Activated CD4-positive, alpha-beta T cell treated with anti-CD3 and anti-CD28 coated beads, Interleukin-10, Interleukin-2, amounts not matched to agents 100 ng/mL and 50 ng/mL, durations not matched to agents 16 hours and 8 hours (primary cell): ENCODE measurements at regions not wholly inside any gene's neighbourhood (a gene's known extent, or its start where the extent isn't known, plus 50 kb on each side); places are given as distances from the start of the nearest gene placed in this dataset.

ENCODE experiments used
- DNase-seq: peaks from one replicate; pipeline ENCODE4 v3.0.0-alpha.2; 2020

DNA sequence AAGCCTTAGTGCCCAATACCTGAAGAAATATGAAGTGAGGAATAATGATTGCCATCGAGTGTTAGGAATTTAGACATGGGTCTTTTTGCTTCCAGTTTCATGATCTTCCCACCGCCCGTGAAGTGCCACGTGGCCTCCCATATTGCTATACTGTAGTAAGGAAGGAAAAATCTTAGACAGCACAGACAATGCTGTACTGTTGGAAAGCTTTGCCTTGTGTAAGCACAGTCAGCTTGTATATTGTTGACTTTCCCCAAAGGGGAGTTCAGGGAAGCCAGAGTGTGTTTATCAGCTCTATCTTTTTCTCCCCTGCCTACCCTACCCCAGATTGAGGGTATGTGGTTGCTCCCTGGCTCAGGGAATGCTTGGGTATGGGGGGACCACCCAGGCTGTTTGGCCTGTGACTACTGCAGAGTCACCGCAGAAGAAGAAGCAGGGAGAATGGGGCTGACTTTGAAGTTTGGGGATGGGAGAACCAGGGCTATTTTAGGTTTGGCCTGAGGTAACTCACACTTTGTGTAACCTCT is 161.8 kb upstream of the MEF2C start:
- no peak for DNase-seq

DNA sequence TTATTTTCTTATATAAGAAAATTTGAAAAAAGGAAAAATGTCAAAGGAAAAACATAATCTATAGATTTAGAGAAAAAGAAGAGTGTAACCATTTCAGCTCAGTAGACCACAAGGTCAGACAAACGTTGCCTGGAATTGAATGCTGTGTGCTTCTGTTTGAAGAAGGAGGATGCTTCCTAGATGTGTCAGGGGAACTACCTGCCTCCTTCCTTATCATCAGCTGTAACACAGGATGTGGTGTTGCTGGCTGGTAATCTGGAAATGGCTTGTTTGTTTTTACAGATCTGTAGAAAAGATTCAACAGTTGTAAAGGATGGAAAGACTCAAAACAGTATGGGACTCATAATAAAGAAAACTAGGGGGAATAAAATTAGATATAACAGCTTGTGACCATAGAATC is 160.7 kb upstream of the MEF2C start:
- peak; percentile 33 for DNase-seq

DNA sequence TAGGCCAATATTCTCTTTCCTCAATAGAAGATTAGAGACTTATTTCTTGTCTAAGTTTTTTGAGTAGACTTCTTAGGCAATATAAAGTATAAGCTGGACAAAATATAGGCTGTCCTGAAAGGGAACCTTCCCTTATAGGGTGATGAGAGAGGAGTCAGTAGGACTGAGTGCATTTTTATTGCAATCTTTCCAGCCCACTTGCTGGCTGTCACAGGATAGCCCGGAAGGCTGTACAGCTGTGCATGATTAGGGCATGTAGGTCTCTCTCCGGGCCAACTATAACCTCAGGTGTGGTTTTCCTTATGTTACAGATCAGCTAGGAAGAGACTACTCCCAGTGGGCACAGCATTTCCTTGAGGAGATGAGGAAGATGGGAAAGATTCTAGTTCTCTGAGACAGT is 159.8 kb upstream of the MEF2C start:
- DNase-seq: no peak

DNA sequence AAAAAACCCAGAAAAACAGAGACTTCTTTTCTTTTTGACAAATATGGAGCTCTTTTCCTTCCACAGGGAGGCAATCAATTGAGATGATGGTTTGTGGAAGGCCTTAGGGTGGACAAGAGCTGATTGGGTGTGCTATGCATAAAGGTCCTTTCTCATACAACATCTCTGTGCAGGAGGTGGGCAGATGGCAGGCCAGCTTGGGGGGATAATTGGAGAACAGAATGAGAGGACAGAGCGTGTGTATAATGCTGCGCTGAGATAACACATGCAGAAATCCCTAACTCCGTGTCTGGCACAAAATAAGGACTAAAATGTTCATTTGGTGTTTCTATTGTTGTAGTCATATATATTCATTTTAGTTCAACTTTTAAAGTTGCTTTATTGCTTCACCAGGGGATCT is 159.0 kb upstream of the MEF2C start:
- DNase-seq: no peak

DNA sequence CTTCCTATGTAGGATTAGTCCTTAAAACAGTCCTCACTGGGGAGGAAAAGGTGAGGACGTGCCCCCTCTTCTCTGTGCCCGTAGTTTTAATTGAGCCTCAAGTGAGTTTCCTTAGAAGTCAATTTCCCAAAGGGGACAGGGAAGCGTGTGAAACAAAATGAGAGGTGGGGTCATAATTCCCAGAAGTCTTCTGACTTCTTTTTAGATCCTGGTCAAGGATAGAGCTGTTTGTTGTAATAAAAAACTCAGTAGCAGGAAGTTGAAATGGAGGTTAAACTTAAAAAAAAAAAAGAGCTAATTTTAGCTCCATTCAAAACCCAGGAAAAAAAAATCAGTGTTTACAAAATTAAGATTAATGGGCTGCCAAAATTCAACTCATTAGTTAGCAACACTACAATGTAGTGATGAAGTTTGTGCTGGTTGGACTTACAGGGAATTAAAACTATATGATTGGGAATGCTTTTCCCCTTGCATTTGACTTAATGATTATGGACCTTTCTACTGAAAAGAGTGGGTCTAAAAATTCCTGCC is 158.3 kb upstream of the MEF2C start:
- no peak for DNase-seq

DNA sequence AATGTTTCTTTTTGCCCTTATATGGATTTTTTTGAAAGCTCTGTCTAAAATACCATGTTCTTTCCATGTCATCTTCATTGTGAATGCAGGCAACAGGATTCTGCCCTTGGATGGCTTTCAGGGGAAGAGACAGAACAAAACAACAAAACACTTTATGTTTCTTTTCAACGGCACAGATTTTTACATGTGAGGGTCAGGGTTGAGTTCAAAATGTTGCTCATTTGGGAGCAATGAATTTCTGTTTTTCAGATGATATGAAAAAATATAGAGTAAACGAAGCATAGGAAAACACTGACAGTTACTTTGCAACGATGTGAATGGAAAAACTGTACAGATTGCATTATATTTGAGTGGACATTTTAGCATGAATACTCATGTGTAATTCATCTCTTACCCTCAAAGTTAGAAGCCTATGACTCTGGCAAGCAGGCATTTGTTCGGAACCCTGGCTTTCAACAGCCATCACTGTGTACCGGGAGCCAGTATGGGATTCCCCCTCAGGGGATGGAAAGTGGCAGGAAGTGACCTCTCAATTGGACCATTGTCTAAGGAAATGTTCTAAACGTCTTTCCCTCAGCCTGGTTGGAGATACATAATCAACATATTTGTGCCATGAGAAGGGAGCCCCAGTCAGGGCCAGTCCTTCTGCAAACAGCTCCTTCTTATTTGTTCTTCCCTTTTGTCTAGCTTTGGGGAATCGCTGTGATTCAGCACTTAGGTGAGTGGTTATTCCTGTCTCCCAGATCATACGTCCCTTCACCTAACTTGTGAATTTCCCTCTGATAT is 153.9 kb upstream of the MEF2C start:
- DNase-seq: no peak

DNA sequence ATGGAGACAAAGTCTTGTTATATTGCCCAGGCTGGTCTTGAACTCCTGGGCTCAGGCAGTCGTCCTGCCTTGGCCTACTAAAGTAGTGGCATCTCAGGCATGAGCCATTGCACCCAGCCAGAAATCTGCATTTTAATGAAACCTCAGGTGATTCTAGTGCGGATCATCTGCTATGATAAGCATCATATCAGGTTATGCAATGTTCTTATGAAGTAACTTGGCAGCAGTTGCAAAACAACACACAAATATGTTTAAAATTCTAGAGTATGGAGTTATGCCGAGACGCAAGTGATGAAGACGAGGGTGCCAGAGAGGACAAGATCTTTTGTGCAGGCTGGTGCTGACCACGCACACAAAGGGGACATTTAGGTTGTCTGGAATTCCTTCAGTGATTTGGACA is 153.2 kb upstream of the MEF2C start:
- DNase-seq: no peak

DNA sequence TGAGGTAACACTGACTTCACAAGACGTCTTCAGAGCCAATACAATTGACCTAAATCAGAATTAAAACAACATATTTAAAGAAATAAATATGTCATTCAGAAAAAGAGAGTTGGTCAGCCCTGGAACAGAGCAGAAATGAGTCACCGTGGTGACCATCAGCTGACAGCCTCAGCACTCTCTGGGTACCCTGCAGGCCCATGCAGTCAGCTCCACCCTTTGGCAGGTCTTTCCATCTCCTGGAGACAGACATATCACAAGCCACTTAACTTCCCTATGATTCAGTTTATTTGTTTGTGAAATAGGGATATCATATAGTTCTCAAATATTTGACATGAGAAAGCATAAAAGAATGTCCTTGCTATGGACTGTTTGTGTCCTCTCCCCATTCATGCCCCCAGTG is 151.6 kb upstream of the MEF2C start:
- DNase-seq: no peak

DNA sequence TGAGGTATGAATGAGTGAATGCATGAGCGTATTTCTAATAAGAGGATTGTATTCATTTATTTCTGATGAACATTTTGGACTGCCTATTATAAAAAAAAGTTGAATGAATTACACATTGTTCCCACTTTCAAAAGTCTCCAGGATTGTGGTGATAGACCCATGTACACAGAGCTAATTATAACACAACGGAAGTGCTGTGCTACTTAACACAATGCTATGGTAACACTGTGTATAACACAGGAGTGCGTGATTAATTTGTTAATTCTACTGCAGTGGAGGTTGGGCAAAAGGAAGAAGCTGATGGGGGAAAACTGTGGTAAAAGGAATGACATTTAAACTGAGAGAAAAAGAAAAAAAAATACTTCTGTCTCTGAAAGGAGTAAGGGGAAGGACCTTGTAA is 147.8 kb upstream of the MEF2C start:
- no peak for DNase-seq

DNA sequence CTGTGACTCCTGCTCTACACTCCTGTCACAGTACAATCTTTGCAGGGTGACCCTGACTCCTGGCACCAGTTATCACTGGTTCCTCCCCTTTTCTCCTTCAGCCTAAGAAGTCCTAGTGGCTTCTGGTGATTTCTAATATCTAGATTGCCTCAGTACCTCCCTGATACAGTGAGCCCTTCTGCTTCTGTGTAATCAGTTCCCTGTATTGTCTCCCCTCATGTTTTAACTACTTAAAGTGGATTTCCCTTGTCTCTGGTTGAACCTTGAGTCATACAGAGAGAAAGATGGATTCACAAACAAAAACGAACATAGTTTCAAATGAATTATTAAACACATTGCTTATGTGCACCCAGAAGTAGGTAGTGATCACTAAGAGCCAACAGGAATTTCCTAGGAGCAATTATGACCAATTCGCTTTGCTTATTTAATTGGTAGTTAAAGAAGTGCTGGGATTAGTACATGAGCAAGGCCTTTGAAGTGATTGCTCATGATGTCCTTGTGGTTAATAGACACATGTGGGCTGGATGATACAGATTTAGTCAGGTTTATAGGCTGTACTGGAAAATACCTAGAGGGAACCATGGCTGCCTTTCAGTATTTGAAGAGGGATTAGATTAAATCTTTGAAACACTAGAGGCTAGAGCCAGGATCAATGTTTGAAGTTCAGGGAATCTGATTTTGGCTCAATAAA is 145.8 kb upstream of the MEF2C start:
- DNase-seq: no peak

DNA sequence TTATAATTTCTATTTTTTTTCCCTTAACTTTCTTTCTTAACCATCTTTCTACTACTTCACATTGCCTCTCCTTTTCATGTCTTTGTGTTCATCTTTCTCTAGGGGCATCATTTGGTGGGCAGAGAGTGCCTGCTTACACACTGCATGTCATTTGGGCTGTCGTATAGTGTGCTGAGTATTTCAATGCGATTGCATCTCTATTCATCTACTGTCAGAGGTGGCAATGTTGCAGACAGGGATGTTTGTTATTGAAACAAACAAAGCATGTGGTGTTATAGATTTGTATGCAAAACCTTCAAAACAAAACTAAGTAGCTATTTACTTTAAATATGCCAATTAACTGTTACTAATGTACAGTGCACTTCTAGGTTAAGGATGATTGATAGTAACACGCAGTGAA is 141.1 kb upstream of the MEF2C start:
- no peak for DNase-seq

DNA sequence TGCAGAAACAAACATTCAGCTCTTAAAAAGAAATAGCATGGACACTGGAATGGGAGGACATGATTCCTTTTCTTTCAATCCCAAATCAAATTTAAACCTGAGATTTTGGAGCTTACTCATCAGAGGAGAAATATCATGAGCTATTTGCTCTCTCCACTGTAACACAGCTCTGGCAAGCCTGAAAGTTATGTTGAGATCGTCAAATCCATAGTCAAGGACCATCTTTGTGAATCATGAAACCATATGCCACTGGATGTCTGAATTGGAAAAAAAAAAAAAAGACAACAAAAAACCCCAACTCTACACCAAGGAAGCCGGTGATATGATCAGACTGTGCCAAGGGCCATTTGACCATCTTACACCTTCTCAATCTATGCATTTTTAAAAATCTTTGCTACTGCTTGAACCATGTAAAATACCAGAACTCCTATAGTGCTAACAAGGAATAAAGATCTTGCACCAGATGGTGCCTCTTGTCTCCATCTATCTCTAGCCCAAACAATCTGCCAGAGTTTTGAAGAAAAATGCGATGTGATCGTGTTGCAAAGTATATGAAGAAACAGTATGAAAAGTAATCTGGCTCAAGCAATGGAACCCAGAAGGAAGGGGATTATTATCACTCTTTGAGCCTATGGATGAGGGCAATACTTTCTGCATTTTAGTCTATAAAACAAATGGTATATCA is 138.1 kb upstream of the MEF2C start:
- DNase-seq: no peak

DNA sequence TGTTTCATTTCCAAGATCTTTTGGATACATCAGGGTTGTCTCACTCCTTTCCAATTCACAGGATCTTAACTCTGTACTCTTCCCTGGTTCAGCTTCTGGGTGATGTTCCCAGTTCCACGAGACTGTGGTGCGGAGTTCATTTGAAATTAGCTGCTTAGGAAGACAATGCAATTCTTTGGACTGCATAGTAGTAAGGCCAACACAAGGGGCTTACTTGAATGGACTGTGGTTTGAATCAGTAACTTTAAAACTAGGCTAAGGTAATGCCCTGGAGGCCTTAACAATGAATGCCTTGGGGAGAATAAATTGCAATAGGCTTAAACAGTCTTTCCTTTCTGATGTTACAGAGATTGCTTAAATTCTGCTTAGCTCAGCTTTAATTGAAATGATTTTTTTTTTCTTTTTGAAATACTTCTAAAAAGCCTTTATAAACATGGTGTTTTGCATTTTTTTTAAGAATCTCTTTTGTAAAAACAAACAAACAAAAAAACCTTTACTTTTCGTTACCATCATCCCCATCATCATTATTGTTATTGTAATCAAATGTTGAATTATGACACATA is 133.8 kb upstream of the MEF2C start:
- DNase-seq: no peak

DNA sequence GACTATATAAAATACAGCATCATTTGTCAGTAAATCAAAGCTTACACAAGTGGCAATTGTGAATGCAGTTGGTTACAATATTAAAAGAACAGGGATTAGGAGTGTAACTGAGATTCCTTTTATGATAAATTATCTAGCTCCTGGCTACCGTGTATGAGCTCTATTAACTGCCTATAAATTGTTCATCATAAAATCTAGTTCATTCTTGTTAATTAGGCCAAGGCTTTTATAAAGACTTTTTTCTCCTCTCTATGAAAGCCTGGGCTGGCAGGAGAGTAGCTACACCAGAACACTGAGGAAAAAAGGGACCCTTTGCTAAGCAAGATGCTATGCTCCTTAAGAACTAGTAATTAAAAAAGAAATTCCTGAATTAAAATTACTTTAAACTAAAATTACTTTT is 132.4 kb upstream of the MEF2C start:
- DNase-seq: no peak

DNA sequence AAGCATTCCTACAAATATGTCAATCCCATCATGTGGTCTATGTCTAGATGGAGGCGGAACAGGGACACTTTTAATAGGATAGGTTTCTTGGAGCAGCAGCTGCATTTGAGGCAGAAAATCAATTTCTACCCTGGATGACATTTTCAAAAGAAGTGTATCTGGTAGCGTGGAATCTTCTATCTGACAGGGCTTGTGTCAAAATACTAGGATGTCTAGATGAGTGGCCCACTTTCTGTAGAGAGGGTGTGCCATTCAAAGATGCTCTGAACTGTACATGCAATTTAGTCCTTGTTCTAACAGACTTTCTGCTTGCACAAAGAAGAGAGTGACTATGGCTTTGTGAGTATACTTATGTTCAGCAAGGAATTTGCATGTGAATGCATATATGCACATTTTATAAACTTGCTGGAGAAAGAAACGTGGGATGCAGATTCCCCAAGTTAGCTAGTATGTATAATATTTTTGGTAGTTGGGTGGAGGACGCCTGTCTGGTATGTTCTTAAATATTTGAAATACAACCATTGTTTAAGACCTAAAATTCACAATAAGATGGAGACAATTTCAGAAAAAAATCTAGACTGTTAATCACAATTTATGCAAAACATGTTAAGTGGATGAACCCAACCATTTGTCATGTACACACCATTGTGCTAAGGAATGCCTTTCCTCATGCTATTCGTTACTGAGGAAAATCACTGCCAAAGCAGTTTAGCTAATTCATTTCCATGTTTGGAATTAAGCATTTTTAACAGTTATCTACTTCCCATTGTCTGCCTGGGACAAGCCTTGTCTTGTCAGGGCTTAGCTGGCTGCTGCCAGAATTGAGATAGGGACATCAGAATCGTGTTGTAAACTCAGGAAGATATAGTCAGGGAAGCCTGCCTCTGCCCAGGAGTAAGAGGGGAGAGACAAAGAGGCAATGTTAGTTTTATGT is 129.1 kb upstream of the MEF2C start:
- DNase-seq: no peak

DNA sequence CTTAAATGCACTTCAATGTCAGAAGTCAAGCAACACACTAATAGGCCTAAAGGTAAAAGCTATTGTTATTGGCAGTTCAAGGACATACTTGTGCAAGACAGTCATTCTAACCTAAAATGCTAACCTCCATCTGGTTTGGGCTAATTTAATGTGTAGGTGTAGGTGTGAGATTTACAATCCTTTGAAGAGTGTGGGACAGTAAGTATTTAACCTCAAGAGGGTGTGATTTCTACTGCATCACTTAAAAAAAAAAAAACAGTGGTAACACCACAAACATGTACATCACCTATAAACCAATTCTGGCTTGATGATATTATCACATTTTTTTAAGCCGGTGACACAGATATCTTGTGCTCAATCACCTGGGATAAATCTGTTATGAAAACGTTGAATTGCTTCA is 127.5 kb upstream of the MEF2C start:
- no peak for DNase-seq

DNA sequence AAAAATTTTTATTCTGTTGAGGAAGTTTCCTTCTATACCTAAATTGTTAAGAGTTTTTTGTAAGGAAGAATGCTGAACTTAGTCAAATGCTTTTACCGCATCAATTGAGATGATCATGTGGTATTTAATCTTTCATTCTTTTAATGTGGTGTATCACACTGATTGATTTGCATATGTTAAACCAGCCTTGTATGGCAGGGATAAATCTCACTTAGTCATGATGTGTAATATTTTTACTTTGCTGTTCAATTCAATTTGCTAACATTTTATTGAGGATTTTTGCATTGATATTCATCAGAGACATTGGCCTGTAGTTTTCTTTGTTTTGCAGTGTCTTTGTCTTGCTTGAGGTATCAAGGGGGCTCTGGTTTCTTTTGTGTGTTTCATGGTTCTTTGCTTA is 125.3 kb upstream of the MEF2C start:
- DNase-seq: no peak

DNA sequence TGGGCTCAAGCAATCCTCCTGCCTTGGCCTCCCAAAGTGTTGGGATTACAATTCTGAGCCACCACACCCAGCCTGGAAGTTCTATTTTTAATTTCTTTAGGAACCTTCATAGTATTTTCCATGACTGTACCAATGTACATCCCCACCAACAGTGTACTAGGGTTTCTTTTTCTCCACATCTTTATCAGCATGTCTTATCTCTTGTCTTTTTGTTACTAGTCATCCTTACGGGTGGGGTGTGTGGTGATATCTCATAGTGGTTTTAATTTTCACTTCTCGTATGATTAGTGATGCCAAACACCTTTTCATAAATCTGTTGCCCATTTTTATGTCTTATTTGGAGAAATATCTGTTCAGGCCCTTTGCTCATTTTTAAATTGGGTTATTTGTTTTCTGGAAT is 123.0 kb upstream of the MEF2C start:
- DNase-seq: peak; percentile 7

DNA sequence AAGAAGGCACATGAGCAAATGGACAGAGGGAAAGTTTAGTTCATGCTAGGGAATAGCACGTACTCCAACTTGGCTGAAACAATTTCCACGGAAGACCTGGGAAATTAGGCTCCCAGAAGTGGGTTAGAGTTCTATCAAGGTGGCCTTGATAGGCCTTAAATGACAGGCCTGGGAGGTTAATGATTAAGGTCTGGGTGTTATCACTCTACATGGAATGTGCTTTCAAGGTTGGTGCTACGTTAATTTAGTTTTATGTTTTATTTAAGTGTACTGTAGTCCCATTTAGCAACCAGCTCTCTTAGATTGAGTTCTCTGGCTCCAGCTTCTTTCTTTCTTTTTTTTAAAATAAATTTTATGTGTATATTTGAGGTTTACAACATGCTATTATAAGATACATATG is 121.4 kb upstream of the MEF2C start:
- DNase-seq: no peak

DNA sequence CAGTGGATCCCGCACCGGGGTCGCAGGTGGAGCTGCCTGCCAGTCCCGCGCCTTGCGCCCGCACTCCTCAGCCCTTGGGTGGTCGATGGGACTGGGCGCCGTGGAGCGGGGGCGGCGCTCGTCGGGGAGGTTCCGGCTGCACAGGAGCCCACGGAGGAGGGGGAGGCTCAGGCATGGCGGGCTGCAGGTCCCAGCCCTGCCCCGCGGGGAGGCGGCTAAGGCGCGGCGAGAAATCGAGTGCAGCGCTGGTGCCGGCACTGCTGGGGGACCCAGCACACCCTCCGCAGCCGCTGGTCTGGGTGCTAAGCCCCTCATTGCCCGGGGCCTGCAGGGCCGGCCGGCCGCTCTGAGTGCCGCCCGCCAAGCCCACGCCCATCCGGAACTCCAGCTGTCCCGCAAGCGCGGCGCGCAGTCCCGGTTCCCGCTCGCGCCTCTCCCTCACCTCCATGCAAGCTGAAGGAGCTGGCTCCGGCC is 120.6 kb upstream of the MEF2C start:
- DNase-seq: no peak

DNA sequence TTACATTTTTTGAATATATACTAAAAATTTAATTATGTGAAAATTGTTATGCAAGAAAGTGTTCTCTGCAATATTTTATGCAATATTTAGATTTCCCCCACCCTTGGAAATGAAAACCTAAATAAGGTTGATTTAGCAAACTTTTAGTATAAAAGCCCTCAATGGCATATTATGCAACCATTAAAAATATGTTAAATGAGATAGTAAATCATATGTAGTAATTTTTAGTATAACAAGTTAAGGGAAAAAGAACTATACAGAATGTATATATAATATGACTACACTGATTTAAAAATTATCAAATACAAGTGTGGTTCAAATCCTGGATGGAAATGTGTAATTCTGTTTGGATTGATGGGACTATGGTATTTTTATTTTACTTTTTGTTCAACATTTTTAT is 116.9 kb upstream of the MEF2C start:
- no peak for DNase-seq

DNA sequence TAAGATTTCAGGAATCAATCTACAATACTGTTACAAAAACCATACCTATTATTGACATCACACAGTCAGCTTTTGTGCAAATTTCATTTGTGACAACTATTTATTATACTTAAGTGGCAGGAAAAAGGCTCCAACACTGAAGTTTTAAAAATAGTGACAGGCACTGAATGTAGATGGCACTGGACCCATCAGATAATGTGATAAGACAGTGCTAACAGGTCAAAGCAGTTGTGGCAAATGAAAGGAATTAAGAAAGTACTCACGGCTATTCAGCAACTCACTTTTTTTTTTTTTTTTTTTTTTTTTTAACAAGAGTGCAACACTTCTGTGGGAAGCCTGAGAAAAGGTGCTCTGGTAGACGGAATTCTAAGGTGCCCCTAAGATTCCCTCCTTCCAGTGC is 115.0 kb upstream of the MEF2C start:
- no peak for DNase-seq
